DMS153 (cell line): ENCODE measurements at regions not wholly inside any gene's neighbourhood (a gene's known extent, or its start where the extent isn't known, plus 50 kb on each side); places are given as distances from the start of the nearest gene placed in this dataset.

Experiments
- DNase-seq: peaks from one replicate; lab custom pipeline; 2025; lab: John Stamatoyannopoulos, UW

DNA sequence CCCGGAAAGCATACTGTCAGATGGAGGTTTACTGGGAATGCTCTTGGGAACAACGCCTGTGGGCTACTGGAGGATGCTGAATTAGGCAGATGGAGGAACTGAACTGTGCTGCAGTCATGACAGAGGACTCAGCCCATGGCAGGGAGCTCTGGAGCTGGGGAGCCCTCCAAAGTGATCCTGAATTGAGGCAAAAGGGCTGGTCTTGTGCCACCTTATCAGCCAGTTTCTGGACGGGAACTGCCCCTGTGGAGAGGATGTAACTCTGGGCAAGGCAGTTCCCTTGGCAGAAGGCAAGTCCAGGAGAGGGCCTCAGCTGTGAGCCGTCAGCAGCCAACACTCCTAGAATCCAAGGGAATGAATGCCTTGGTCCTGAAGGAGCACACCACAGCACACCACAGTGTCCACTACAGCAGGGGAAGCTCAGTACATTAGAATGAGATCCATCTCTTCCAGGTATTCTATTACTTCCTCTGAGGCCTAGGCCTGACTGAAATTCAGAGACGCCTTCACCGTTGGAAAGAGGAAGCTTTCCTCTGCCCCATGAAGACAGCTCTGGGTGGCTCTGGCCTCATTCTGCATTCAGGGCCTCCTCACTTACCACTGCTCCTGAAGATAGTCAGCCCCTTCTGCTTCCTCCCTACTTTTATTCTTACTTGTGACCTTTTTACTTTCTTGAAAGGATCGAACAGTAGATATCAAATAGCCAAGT is 139.6 kb upstream of the GPR26 start:
- no peak for DNase-seq

DNA sequence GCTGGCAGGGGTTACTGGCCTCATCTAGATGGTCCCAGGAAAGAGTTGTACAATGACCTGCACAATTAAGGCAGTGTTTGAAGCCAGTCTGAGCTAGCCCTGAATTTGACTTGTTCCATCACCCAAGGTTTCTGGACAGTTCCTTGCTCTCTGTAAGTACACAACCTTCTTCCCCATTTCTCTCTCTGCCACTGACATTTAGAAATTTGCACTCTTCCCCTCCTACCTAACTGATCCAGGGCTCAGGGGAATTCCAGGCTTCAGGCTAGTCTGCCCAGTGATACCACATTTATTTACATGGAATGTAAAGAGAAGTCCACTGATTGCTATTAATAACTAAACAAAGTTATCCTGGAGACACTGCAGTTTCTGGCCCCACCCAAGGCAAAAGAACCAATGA is 139.0 kb upstream of the GPR26 start:
- no peak for DNase-seq

DNA sequence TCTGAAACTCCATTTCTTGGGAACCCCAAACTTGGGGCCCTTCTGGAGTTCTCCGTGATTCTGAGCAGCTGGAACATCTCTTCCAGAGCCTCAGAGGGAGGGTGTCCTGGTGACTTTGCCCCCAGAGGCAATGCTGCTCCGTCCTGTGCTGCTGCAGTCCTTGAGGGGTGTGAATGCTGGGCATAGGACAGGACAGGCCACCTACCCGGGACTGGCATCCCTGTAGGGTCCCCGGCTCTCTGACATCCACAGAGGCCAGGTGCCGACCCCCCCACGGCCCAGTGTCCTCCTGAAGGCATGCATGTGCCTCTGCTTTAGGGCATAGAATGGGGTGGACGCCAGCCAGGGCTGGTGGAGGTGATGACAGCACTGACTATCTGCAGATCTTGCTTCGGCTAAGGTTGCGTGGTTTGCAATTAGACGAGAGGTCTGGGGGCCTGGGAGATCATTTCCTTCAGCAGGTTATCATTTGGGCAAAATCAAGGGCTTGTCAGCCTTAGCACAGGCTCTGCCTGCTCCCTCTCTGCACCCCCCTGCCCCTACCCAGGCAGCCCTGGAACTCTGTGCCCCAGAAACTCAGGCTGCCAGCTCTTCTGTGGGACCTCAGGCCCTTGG is 136.9 kb upstream of the GPR26 start:
- DNase-seq: no peak

DNA sequence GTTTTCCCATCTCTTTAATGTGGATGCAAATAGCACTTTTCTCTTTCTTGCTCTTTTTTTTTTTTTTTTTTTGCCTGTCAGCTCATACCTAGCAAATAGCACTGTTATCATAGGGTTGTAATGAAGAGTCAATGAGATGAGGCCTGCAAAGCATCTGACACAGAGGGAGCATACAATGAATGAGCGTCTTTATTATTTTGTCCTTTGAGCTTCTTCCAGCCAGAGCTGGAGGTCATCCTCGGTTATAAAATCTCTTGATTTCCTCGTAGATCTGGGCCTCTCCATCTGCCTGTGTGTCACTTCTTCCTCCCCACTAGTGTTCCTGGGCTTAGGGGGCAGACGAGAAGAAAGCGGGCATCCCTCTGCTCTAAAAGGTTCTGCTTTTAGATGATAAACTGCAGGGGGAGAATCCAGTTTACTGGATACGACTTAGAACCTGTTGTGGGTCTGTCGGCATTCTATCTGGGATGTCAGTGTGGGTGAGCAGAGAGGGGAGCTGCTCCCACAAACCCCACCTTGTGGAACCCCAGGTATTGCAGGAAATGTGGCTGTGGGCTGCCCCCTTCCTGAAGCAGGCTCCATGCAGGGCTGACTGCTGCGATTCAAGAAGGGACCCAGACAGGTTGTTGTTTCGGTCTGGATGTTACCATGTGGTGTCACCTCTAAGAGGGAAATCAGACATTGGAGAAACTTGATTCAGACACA is 135.8 kb upstream of the GPR26 start:
- DNase-seq: no peak

DNA sequence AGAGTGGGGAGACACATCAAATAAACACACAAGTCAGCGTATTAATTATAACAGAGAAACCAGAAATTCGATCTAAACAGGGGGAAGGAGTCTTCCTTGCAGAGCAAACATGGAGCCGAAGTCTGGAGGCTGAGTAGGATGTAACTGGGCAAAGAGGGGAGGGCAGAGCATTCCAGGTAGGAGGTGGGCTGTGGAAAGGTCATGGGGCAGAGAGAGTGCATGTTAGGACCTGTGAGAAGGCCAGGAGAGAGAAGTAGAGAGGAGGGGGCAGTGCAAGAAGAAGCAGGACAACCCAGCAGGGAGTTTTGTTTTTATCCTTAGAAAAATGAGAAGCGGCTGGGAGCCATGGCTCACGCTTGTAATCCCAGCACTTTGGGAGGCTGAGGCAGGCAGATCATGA is 130.8 kb upstream of the GPR26 start:
- DNase-seq: no peak

DNA sequence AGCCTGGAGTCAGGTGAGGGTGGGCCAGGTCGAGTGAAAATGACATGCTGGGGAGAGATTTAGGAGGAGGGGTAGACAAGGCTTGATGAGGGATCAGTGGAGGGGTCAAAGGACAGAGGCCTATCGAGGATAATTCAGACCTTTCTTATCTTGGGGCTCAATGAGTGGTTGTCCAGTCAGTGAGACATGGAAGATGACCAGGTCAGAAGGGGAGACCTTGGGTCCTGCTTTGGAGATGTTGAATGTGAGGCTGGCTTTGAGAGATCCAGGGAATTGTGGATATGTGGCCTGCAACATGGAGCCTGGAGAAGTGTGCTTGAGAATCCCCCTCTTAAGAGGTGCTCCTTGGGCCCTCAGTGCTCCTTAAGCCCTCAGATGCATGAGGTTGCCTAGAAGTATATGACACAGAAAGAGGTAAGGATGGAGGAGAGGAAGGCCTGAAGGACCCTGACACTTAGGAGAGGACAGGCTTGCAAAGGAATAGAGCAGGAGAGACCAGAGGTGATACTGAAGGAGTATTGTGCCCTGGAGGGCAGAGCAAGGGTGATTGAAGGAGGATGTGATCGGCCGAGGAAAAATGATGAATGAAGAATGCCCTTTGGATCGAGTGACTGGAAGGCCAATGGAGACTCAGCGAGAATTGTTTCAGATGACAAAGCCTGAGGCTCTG is 129.8 kb upstream of the GPR26 start:
- no peak for DNase-seq

DNA sequence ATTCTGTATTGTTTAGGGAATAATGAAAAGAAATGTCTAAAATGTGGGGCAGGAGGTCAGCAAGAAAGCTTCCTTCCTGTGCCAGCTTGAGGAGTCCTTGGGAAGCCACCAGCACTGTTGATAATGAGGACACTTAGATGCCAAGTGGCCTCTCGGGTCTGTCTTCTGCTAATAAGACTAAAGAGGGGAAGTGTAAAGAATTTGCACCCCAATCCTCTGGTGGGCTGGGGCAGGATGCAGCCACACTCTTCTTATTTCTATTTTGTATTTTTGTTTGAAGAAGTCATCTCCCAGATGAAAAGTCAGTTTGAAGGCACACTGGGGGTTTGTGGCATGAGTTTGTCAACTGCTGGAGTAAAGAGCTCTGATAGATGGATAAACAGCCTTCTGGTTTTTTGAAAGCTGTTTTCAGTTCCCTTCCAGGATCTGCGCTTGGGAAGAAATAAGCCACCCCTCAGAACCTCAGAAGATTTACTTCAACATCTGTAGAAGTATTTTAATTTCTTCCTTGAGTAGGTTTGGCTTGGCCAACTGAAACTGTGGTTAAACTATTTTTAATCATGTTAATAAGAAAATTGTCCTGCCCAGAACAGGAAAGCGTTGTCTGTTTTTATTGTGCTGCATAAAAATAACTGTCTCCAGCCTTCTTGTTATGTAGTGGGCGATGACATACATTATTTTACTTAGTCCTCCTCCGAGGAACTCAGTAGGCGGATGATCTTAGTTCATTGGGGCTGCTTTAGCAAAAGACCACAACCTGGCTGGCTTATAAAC is 128.8 kb upstream of the GPR26 start:
- no peak for DNase-seq

DNA sequence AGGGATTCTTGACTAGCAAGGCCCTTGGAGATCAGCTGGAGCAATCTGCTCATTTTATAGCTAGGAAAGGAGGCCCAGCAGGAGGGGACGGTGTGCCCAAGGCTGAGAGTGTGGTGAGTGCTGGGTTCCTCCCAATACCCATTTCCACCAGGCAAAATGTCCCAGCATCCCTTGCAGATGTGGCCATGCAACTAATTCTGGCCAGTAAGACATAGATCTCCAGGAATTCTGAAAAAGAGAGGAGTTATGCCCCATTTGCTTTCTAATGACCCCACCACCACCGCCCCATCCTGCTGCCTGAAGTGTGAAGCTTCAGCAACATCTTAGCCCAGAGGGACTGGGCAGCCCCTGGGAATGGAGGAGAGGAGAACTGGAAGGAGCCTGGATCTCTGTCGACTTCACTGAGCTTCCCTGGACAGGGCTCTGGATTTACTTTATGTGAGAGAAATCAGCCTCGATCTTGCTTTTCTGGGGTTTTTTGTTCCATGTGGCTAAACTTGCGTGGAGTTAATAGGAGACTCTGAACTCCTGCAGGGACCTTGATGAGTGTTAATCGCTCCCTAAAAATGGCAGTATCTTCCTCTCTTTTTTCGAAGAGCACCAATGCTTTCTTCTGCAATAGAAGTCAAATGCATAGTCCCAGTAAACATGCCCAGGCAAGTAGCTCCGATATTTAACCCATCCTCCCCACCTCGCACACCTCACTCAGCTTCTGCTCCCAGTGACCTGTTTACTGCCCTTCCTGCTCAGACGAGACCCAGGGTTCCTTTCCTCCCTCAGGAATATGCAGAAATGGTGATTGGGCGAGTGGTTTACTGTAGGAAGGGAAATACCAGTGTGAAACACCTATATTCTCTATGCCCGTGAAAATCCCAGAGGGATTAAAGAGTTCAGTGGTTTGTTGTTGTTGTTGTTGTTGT is 127.5 kb upstream of the GPR26 start:
- no peak for DNase-seq

DNA sequence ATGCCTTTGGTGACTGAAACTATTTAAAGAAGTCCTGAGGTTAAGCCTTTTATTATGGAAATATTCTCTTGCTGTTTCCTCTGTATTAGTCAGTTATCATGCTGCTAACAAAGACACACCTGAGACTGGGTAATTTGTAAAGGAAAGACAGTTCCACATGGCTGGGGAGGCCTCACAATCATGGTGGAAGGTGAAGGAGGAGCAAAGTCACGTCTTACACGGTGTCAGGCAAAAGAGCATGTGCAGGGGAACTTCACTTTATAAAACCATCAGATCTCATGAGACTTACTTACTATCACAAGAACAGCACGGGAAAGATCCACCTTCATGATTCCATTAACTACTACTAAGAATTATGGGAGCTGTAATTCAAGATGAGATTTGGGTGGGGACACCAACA is 121.2 kb upstream of the GPR26 start:
- DNase-seq: no peak

DNA sequence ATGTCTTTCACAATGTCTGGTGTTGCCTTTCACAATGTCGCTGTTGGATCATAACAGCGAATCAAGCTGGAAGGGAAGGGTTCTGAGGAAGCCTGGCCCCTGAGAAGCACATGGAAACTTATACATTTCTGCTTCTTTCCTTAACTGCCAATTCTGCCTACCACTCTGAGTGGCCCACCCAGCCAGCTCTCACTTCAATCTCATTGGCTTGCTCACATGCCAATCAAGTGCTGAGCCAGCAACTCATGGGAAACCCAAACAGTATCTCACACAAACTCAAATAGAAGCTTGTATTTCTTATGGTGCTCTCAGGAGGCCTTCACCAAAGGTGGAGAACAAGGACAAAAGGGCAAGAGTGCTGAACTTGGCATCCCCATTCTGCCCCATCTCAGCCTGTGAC is 117.4 kb upstream of the GPR26 start:
- DNase-seq: no peak

DNA sequence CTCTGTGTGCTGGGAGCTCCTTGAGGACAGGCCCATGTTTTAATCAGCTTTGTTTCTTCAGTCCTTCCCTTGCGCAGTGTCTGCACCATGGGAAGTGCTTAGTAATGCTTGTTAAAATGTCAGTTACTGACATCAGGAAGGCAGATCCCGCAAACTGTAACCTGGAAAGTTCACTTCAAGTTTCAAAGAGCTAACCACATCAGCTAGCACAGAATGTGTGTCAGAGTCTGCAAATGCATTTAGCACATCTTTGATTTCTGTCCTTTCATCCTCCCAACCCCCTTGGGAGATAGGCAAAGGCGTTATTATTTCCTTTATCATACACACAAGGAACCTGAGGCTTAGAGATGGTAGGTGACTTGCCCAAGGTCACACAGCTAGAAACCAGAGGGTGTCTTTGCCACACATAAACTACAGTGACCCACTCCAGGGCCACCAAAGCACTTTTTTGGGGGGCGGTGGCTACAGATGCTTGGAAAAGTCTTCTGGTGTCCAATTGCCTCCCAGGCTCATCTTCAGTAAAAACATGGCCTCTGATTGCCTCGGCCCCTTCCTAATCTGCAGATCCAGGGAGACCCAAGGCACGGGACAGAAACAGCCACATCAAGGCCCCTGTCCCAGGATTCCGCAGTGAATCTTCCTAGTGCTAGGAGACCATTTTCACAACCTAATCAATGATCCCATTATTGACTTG is 116.2 kb upstream of the GPR26 start:
- DNase-seq: no peak

DNA sequence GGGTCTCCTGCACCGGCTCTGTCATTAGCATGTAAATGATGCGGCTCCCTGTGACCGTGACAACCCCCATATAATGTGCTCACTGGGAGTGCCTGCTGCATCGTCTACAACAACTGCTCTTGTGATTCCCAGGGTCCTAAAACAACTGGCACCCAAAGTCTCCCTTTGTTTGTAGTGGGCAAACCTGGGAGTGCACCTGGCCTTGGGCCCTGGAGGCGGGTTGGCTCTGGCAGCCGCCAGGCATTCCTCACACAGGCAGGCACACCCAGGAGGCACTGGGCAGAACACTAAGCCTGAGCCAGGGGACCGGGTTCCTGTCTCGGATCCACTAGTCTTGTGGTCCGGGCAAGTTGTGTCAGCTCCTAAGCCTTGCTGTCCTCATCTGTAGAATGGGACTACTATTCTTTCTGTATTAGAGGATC is 115.5 kb upstream of the GPR26 start:
- no peak for DNase-seq

DNA sequence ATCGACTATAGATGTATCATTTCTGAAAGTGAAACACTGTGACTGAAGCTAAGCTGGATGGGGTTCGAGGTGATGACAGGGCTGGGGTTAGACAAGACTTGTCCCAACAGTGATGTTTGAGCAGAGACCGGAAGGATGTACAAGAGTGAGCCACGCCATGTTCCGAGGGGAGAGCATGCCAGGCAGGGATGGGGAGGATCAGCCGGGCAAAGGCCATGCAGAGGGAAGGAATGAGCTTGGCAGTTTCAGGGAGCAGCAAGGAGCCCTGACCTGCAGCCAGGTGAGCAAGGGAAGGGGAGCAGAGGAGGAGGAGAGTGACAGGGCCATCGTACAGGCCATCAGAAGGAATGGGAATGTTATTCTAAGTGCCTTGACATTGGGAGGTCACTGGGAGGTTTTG is 114.9 kb upstream of the GPR26 start:
- no peak for DNase-seq

DNA sequence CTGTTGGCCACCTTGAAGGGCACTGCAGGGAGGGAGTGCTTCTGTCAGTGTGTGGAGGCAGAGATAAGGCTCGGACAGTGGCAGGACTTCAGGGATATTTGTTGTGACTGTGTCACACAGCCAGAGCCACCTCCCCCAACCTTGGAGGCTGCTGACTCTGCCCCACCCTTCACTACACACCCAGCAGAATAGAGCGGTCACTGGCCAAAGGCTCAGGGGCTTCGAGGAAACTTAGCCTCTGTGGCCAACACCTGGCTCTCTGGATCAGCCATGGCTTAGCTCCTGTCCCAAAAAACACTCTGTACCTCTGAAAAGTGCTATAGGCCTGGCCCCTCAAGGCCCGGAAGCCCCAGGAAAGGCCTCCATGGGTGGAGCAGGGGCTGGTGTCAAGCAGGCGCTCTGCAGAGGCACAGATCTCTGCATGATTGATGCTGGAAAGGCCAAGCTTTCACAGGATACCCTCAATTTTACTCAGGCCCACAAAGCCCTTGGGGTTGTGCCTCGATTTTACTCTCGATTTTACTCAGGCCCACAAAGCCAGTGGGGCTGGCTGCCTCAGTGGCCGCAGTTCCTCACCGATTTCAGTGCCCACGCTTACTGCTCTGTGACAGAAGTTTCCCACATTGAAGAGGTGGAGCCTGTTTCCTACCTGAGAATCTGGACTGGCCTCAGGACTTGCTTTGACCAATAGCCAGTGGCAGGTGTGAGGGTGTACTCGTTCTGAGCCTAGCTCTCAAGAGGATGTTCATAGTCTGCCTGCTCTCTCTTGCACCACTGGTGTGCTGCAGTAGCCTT is 113.2 kb upstream of the GPR26 start:
- no peak for DNase-seq

DNA sequence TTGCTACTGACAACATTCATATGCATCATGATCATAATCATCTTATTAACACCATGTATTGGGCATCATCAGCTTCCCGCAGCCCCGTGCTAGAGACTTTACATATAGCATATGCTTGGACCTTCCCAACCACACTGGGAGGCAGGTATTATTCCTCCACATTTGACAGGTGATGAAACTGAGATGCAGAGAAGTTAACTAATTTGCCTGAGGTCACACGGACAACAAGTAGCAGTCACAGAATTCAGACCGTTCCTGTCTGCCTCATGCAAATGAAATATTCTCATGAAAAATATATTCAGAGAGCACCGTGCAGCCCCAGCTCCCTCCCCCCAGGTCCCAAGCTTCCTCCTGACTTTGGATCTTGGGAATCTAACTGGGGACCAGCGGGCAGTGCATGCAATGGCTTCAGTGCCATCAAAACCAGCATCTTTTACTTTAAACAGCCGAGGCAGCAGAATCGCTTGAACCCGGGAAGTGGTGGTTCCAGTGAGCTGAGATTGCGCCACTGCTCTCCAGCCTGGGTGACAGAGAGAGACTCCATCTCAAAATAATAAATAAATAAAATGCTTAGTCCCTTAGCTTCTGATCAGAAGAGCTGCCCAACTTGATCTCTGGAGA is 112.2 kb upstream of the GPR26 start:
- DNase-seq: no peak

DNA sequence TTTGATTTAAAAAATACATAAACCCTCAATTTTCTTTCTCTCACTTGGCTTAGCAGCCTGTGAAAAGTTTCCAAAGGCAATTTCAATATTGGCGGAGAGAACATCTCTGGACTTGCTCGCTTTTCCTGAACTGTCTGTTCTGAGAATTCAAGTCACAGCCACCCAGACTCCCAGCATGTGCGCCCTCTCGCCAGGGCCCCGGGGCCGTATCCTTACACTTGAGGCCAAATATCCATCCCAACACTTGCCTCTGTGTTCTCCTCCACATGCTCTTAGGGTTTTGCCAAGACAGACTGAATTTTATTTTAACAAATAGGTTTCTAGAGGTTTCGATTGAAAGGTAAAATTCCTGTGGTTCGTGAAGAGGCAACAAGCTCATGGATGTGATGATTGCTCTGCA is 111.5 kb upstream of the GPR26 start:
- DNase-seq: no peak

DNA sequence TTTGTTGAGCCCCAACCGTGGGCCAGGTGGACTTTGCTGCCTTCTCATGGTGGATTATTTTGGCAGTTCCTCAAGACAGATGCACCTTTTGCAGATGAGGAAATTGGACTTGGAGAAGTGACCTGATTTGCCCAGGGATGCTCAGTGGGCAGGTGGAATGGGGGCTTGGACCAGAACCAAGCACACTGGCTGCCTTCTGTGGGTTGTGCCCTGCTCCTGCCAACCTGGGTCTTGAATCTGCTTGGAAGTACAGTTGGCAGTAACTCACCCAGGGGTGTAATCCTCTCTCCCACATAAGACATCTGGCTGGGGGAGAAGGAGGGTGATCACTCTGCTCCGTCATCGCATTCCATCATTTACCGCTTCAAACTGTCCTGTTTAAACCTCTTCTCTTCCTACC is 110.5 kb upstream of the GPR26 start:
- DNase-seq: no peak

DNA sequence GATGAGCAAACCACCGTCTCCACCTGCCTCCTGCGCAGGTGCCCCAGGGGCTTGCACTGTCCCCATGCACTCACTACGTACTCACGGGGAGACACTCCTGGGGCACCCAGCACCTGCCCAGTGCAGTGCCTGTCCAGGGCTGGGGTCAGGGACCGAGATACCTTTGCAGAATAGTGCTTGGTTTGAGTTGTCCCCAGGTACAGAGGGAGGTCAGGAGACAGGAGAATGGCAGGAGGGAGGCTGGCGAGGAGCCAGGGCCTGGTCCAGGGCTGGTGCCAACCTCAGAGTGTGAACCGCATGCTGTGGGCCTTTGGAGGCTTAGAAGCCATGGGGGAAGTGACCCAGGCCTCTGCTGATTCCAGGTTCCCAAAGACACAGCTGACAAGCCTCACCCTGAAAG is 110.1 kb upstream of the GPR26 start:
- DNase-seq: no peak

DNA sequence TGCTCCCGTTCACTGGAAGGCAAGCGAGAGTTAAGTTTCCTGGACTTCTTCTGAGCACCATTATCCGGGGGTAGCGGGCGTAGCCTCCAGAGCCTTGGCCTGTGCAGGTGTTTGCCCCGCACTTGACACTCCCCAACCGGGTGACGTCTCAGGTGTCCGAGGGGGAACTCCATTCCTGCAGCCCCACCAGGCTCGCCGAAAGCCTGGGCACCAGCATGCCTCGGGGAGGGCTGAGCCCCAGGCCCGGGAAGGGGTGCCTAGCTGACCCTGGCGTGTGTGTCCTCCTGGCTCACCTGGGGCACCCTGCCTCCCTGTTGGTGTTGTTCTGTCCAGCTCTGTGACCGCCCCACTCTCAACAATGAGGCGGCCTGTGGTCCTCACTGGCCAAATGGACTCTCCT is 109.4 kb upstream of the GPR26 start:
- no peak for DNase-seq
